Neural cell (in vitro differentiated cells): ENCODE measurements at regions not wholly inside any gene's neighbourhood (a gene's known extent, or its start where the extent isn't known, plus 50 kb on each side); places are given as distances from the start of the nearest gene placed in this dataset.
A peak's percentile ranks its signal among the peaks of the same experiment; 100 is the strongest.

Experiments used
- H2AFZ ChIP-seq: fragments of 200-600, 300-800 bp; sonication (generic), shearing (Covaris generic); 2 replicates; pipeline ENCODE4 v1.6.0; 2014; ENCODE audit warnings: low read depth, mild to moderate bottlenecking, antibody characterized with exemption, low read length, moderate library complexity
- H3F3A ChIP-seq: fragments of 200-600 bp; shearing (Covaris generic); 2 replicates; pipeline ENCODE4 v1.6.1; 2016; ENCODE audit warnings: mild to moderate bottlenecking, moderate library complexity, mixed read lengths, antibody characterized with exemption, low read length; ENCODE audit not compliant: insufficient read depth, poor library complexity, severe bottlenecking
- H3K27ac ChIP-seq: fragments of 200-600, 300-800 bp; sonication (generic), shearing (Covaris generic); 2 replicates; pipeline ENCODE4 v1.5.1; 2014; ENCODE audit warnings: mild to moderate bottlenecking, low read length, moderate library complexity
- H3K27me3 ChIP-seq: fragments of 300-800, 200-600 bp; sonication (generic), shearing (Covaris generic); 2 replicates; pipeline ENCODE4 v1.6.0; 2014; ENCODE audit warnings: mild to moderate bottlenecking, low read depth, low read length, moderate library complexity; ENCODE audit not compliant: insufficient read depth
- H3K36me3 ChIP-seq: fragments of 300-800, 200-600 bp; sonication (generic), shearing (Covaris generic); 2 replicates; pipeline ENCODE4 v1.5.1; 2014; ENCODE audit warnings: mild to moderate bottlenecking, antibody characterized with exemption, low read length, moderate library complexity; ENCODE audit not compliant: insufficient read depth
- H3K4me2 ChIP-seq: fragments of 300-800, 200-600 bp; sonication (generic), shearing (Covaris generic); 2 replicates; pipeline ENCODE4 v1.6.0; 2014; ENCODE audit warnings: mild to moderate bottlenecking, low read length
- H3K4me3 ChIP-seq: fragments of 300-800, 200-600 bp; sonication (generic), shearing (Covaris generic); 2 replicates; pipeline ENCODE4 v1.5.1; 2014; ENCODE audit warnings: mild to moderate bottlenecking, low read length, moderate library complexity
- H3K79me2 ChIP-seq: fragments of 200-600 bp; shearing (Covaris generic); replicated peaks from 2 replicates; pipeline ENCODE4 v1.6.0; 2014; ENCODE audit warnings: mild to moderate bottlenecking, low read length, moderate library complexity; ENCODE audit not compliant: insufficient read depth
- H3K9ac ChIP-seq: fragments of 300-800, 200-600 bp; sonication (generic), shearing (Covaris generic); 2 replicates; pipeline ENCODE4 v1.6.1; 2016; ENCODE audit warnings: mild to moderate bottlenecking, low read length, mixed read lengths
- H3K9me2 ChIP-seq: fragments of 200-600 bp; shearing (Covaris generic); 2 replicates; pipeline ENCODE4 v1.6.1; 2016; ENCODE audit warnings: mild to moderate bottlenecking, low read length, mixed read lengths; ENCODE audit not compliant: insufficient read depth
- H3K9me3 ChIP-seq: fragments of 200-600, 300-800 bp; sonication (generic), shearing (Covaris generic); 2 replicates; pipeline ENCODE4 v1.6.1; 2016; ENCODE audit warnings: mild to moderate bottlenecking, mixed run types, low read length, moderate library complexity, mixed read lengths
- H4K20me1 ChIP-seq: fragments of 200-600 bp; shearing (Covaris generic); 2 replicates; pipeline ENCODE4 v1.6.1; 2016; ENCODE audit warnings: mild to moderate bottlenecking, mixed run types; ENCODE audit not compliant: insufficient read depth
- CTCF ChIP-seq: fragments of 450-650 bp; IDR thresholded peaks from 2 replicates; pipeline ENCODE4 v1.5.1; 2014; ENCODE audit warnings: antibody characterized with exemption, mild to moderate bottlenecking, moderate library complexity; ENCODE audit not compliant: poor library complexity, severe bottlenecking
- EP300 ChIP-seq: fragments of 450-650 bp; conservative IDR thresholded peaks from 2 replicates; pipeline ENCODE4 v1.6.1; 2014; ENCODE audit warnings: antibody characterized with exemption, mild to moderate bottlenecking, moderate library complexity; ENCODE audit not compliant: poor library complexity, severe bottlenecking
- EZH2 ChIP-seq: fragments of 200-600, 300-800 bp; shearing (Covaris generic), sonication (generic); IDR thresholded peaks from 2 replicates; pipeline ENCODE4 v1.6.1; 2014; ENCODE audit warnings: antibody characterized with exemption, low read length, borderline replicate concordance, mild to moderate bottlenecking; ENCODE audit not compliant: insufficient read depth, poor library complexity, severe bottlenecking
- MXI1 ChIP-seq: fragments of 450-650 bp; conservative IDR thresholded peaks from 2 replicates; pipeline ENCODE4 v1.6.1; 2014; ENCODE audit warnings: antibody characterized with exemption, mild to moderate bottlenecking; ENCODE audit not compliant: poor library complexity, severe bottlenecking
- POLR2AphosphoS5 ChIP-seq: IDR thresholded peaks from 2 replicates; pipeline ENCODE4 v1.6.1; 2012
- RAD21 ChIP-seq: fragments of 450-650 bp; conservative IDR thresholded peaks from 2 replicates; pipeline ENCODE4 v1.6.1; 2014; ENCODE audit warnings: antibody characterized with exemption, mild to moderate bottlenecking, moderate library complexity
- REST ChIP-seq: IDR thresholded peaks from 2 replicates; pipeline ENCODE4 v1.6.1; 2012; ENCODE audit warnings: borderline replicate concordance
- SMC3 ChIP-seq: fragments of 450-650 bp; conservative IDR thresholded peaks from 2 replicates; pipeline ENCODE4 v1.6.1; 2014; ENCODE audit warnings: antibody characterized with exemption, mild to moderate bottlenecking, moderate library complexity; ENCODE audit not compliant: poor library complexity
- TAF1 ChIP-seq: IDR thresholded peaks from 2 replicates; pipeline ENCODE4 v1.6.1; 2012; ENCODE audit warnings: low read depth

- Histone ChIP-seq H3K27ac (no peak overlapping the region), H3K4me3 (no peak overlapping the region), H2AFZ (no peak overlapping the region), H3K9ac (no peak overlapping the region), H3K9me3 (no peaks in the 10 kb centered on the region), H3F3A (no peaks in the 10 kb centered on the region), H3K27me3 (no peaks in the 10 kb centered on the region), H3K79me2 (no peaks in the 10 kb centered on the region), H3K4me2 (no peak overlapping the region), H3K36me3 (no peaks in the 10 kb centered on the region), H3K9me2 (no peaks in the 10 kb centered on the region), H4K20me1 (no peaks in the 10 kb centered on the region)
- no peak for TF ChIP-seq REST
- TF ChIP-seq TAF1, result no peak
- TF ChIP-seq EP300, result no peak
- no peak for TF ChIP-seq CTCF
- TF ChIP-seq RAD21, result no peak
- TF ChIP-seq MXI1, result no peak
- no peak for TF ChIP-seq SMC3
- no peak for TF ChIP-seq POLR2AphosphoS5
- TF ChIP-seq EZH2, result no peak
These were observed 291.2 kb upstream of the PCDH20 start for GRCh38 chr13:61706899-61707298.

GRCh38 chr13:61700620-61701019 lies 285.0 kb upstream of the PCDH20 start:
- Histone ChIP-seq H3K4me2 (peak overlapping the region; percentile 53), H3F3A (no peaks in the 10 kb centered on the region), H2AFZ (peak overlapping the region; percentile 16), H3K27ac (peak overlapping the region; percentile 87), H3K79me2 (no peaks in the 10 kb centered on the region), H3K9me3 (no peaks in the 10 kb centered on the region), H4K20me1 (no peaks in the 10 kb centered on the region), H3K36me3 (no peaks in the 10 kb centered on the region), H3K27me3 (no peaks in the 10 kb centered on the region), H3K9me2 (no peaks in the 10 kb centered on the region), H3K9ac (peak overlapping the region; percentile 49), H3K4me3 (peak overlapping the region; percentile 52)
- TF ChIP-seq REST (no peak), EP300 (peak; percentile 80), POLR2AphosphoS5 (peak; percentile 50)
